Esophagus muscularis mucosa (tissue), 4 donors: ENCODE measurements at regions not wholly inside any gene's neighbourhood (a gene's known extent, or its start where the extent isn't known, plus 50 kb on each side); places are given as distances from the start of the nearest gene placed in this dataset.

Experiments
- DNase-seq: peaks from one replicate; pipeline ENCODE4 v3.0.0-alpha.2; 2017; ENCODE audit errors: extremely low spot score
- H3K27ac ChIP-seq, 4 donors: fragments of 200-600 bp; sonication (generic); replicated peaks in 1 of 4; 1 replicate in 3 of 4; 2 replicates in 1 of 4; pipeline ENCODE4 v1.5.1; 2016 to 2019; ENCODE audit warnings: mild to moderate bottlenecking in 1 of 4
- H3K27me3 ChIP-seq, 4 donors: fragments of 200-600 bp; sonication (generic); one replicate each; pipeline versions ENCODE4 v1.5.1 to v1.6.0; 2016 to 2019
- H3K36me3 ChIP-seq, 4 donors: fragments of 200-600 bp; sonication (generic); one replicate each; pipeline ENCODE4 v1.5.1; 2016 to 2019
- H3K4me1 ChIP-seq, 4 donors: fragments of 200-600 bp; sonication (generic); one replicate each; pipeline ENCODE4 v1.5.1; 2016 to 2019
- H3K4me3 ChIP-seq, 4 donors: fragments of 200-600 bp; sonication (generic); 1 replicate in 2 of 4; 2 replicates in 2 of 4; pipeline ENCODE4 v1.5.1; 2016 to 2019; ENCODE audit warnings: mild to moderate bottlenecking in 4 of 4, moderate library complexity in 1 of 4
- H3K9me3 ChIP-seq, 4 donors: fragments of 200-600 bp; sonication (generic); 1 replicate in 3 of 4; 2 replicates in 1 of 4; pipeline ENCODE4 v1.5.1; 2016 to 2019
- EP300 ChIP-seq: sonication (generic); formaldehyde crosslinking; IDR thresholded peaks from one replicate; pipeline ENCODE4 v1.6.1; 2017; ENCODE audit warnings: antibody characterized with exemption
- POLR2A ChIP-seq: fragments of 450-650 bp; IDR thresholded peaks from one replicate; pipeline ENCODE4 v1.6.1; 2017; ENCODE audit warnings: antibody characterized with exemption, moderate library complexity, mild to moderate bottlenecking, low read depth
- POLR2AphosphoS5 ChIP-seq, 2 donors: sonication (generic); formaldehyde crosslinking; IDR thresholded peaks; one replicate each; pipeline ENCODE4 v1.6.1; 2017; ENCODE audit warnings: antibody characterized with exemption in 2 of 2
- WGBS: methylation state at CpG from one replicate; pipeline ENCODE4 v1.1.5; 2018; 5-methylcytosine and 5-hydroxymethylcytosine counted together
- intact Hi-C: fragments of 100-400 bp; cut with DNase I; formaldehyde crosslinking; loops from one replicate; pipeline ENCODE4 v1.15.1; 2023
- TF ChIP-seq, protein P1 (sequence below), 3 experiments: fragments of 200-600 bp in 2 of 3; fragments of 450-650 bp in 1 of 3; sonication (generic) in 2 of 3; IDR thresholded peaks; one replicate each; pipeline ENCODE4 v1.5.1; 2017 to 2019; ENCODE audit warnings: antibody characterized with exemption in 3 of 3, mild to moderate bottlenecking in 2 of 3, moderate library complexity in 1 of 3

DNA sequence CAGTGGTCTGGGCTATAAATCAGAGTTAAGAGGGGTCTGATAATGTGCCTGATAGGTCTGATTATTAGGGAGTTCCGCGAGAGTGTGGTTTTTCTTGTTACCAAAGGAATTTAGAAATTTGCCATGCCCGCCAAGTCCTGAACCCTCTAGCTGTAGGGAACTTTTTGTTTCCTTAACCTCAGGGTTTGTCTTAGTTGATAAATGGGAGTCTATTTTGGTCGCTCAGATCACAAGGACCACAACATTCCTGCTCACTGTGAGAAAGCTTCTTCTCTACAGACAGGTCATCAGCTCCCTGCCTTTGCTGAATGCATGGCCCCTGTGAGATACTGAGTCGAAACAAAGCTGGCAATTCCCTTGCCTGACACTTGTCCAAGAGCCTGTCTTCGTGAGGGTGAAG lies 497.8 kb downstream of the HS3ST4 start:
- 8% methylated on average over 6 of the region's 6 CpGs for WGBS
- H3K36me3 ChIP-seq = no peaks in the 10 kb centered on the region
- intact Hi-C loops = no loop called here
- H3K9me3 ChIP-seq = no peaks in the 10 kb centered on the region
- peak; percentile 62 for DNase-seq
- no peak overlapping the region for H3K4me3 ChIP-seq
- H3K27ac ChIP-seq = peak overlapping the region in 1 of 4 donors; percentile 53
- no peaks in the 10 kb centered on the region for H3K27me3 ChIP-seq
- H3K4me1 ChIP-seq = peaks cover 0 to 11% (median 3%) of the 10 kb centered on the region in 4 donors
- TF ChIP-seq POLR2A = no peak
- TF ChIP-seq POLR2AphosphoS5 (IDR thresholded peaks at IDR 0.05) = no peak
- TF ChIP-seq, protein P1, sequence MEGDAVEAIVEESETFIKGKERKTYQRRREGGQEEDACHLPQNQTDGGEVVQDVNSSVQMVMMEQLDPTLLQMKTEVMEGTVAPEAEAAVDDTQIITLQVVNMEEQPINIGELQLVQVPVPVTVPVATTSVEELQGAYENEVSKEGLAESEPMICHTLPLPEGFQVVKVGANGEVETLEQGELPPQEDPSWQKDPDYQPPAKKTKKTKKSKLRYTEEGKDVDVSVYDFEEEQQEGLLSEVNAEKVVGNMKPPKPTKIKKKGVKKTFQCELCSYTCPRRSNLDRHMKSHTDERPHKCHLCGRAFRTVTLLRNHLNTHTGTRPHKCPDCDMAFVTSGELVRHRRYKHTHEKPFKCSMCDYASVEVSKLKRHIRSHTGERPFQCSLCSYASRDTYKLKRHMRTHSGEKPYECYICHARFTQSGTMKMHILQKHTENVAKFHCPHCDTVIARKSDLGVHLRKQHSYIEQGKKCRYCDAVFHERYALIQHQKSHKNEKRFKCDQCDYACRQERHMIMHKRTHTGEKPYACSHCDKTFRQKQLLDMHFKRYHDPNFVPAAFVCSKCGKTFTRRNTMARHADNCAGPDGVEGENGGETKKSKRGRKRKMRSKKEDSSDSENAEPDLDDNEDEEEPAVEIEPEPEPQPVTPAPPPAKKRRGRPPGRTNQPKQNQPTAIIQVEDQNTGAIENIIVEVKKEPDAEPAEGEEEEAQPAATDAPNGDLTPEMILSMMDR (IDR thresholded peaks at IDR 0.05) = no peak
- no peak for TF ChIP-seq EP300

DNA sequence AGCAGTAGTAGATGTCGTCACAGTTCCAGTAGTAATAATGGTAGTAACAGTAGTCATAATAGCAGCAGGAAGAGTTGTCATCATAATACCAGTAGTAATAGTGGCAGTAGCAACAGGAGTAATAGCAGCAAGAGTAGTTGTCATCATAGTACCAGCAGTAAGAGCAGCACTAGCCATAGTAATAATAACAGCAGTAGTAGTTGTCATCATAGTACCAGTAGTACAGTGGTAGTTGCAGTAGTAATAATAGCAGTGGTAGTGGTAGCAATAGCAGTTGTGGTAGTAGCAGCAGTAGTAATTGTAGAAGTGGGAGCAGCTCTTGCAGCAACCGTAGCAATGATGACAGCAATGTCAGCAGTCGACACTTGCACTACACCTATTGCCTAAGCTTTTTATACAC lies 502.8 kb downstream of the HS3ST4 start:
- WGBS = 86% methylated on average over 3 of the region's 3 CpGs
- no peak for DNase-seq
- peaks cover 0 to 6% (median 2%) of the 10 kb centered on the region in 4 donors for H3K4me1 ChIP-seq
- intact Hi-C loops = no loop called here
- TF ChIP-seq POLR2AphosphoS5 (IDR thresholded peaks at IDR 0.05) = no peak
- no peak for TF ChIP-seq EP300
- TF ChIP-seq, protein P1 (IDR thresholded peaks at IDR 0.05) = no peak
- TF ChIP-seq POLR2A = no peak
- H3K27me3 ChIP-seq = no peaks in the 10 kb centered on the region
- no peaks in the 10 kb centered on the region for H3K9me3 ChIP-seq
- H3K27ac ChIP-seq = no peak overlapping the region
- no peaks in the 10 kb centered on the region for H3K36me3 ChIP-seq
- H3K4me3 ChIP-seq = no peak overlapping the region

DNA sequence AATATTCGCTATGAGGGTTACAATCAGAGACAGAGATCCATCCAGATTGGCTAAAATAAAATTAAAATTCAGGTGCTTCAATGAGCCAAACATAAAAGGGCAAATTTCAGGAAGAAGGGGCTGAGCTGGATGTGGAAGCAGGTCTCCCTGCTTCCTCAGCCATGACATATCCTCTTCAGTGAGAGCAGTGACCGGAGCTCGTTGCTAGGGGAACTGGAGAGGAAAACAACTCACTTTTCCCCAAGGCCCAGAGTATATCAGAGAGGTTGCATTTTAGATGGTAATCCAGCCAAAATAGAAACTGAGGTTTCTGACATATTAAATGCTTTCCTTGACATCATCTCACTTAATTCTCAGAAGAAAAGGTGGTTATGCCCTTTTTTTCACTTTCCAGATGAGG lies 503.5 kb downstream of the HS3ST4 start:
- Histone ChIP-seq H3K4me3 (no peak overlapping the region), H3K36me3 (no peaks in the 10 kb centered on the region), H3K27ac (no peak overlapping the region), H3K9me3 (no peaks in the 10 kb centered on the region), H3K27me3 (no peaks in the 10 kb centered on the region), H3K4me1 (peaks cover 0 to 3% (median 0%) of the 10 kb centered on the region in 4 donors)
- no peak for TF ChIP-seq POLR2A
- TF ChIP-seq POLR2AphosphoS5 (IDR thresholded peaks at IDR 0.05) = no peak
- WGBS = 62% methylated on average over 3 of the region's 3 CpGs
- intact Hi-C loops = no loop called here
- peak; percentile 66 for DNase-seq

DNA sequence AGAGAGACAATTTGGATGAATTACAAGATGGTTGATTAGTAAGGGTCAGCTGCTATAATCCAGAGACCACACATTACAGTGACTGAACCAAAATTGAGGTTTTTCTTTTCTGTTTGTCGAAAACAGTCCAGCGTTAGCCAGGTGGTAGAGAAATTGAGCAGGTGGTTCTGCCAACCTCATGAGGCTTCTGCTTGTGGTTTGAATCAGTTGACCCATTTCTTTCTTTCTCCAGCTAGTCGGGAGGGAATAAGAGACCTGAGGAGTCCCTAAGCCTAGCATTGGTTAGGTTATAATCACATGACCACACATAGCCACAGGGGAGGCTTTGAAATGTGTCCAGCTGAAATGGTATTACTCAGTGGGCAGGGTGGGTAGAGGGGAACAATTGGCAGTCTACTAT lies 504.6 kb downstream of the HS3ST4 start:
- 85% methylated on average over 3 of the region's 3 CpGs for WGBS
- intact Hi-C loops = no loop called here
- no peak overlapping the region for H3K4me3 ChIP-seq
- no peak overlapping the region for H3K27ac ChIP-seq
- TF ChIP-seq POLR2AphosphoS5 (IDR thresholded peaks at IDR 0.05) = no peak
- TF ChIP-seq EP300 = no peak
- TF ChIP-seq, protein P1 (IDR thresholded peaks at IDR 0.05) = no peak
- TF ChIP-seq POLR2A = no peak
- H3K27me3 ChIP-seq = no peaks in the 10 kb centered on the region
- no peaks in the 10 kb centered on the region for H3K9me3 ChIP-seq
- no peak for DNase-seq
- no peaks in the 10 kb centered on the region for H3K4me1 ChIP-seq
- no peaks in the 10 kb centered on the region for H3K36me3 ChIP-seq

DNA sequence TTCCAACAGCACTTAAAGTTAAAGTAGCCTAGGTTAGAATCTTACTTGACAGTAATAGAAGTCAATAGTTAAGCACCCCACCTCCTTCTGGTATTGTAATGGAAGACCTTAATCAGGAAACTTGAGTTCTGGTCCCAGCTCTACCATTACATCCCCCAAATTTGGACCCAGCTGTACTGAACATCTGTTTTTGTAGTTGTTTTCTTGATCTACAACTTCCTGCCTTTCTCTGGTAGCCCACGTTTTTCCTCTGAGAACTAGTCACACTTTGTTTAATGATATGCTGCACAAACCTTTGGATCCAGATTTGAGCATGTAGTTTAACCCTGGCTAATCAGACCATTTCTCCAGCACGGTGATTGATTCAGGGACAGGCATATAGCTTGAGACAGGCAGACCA lies 505.0 kb downstream of the HS3ST4 start:
- 41% methylated on average over 2 of the region's 2 CpGs for WGBS
- Histone ChIP-seq H3K4me1 (no peaks in the 10 kb centered on the region), H3K36me3 (no peaks in the 10 kb centered on the region), H3K9me3 (no peaks in the 10 kb centered on the region), H3K27ac (no peak overlapping the region), H3K4me3 (no peak overlapping the region), H3K27me3 (no peaks in the 10 kb centered on the region)
- peak; percentile 62 for DNase-seq
- intact Hi-C loops = no loop called here
- TF ChIP-seq POLR2A = no peak
- TF ChIP-seq POLR2AphosphoS5 (IDR thresholded peaks at IDR 0.05) = no peak
- TF ChIP-seq, protein P1 (IDR thresholded peaks at IDR 0.05) = no peak
- no peak for TF ChIP-seq EP300
